ENCODE measurements at regions not wholly inside any gene's neighbourhood (a gene's known extent, or its start where the extent isn't known, plus 50 kb on each side); places are given as distances from the start of the nearest gene placed in this dataset.

GRCh38 chr2:2764001-2764355, 432.9 kb upstream of the MYT1L start:
- Histone ChIP-seq H3K9ac (ENCODE audit: low read length) (no peak overlapping the region), H3K9me3 (replicated peaks; ENCODE audit: insufficient read depth, low read length) (no peaks in the 10 kb centered on the region), H3K27me3 (replicated peaks; ENCODE audit: insufficient read depth, low read length) (no peaks in the 10 kb centered on the region), H2AFZ (ENCODE audit: low read length) (no peak overlapping the region), H3K4me3 (ENCODE audit: low read length) (no peak overlapping the region), H3K4me1 (ENCODE audit: low read length) (no peaks in the 10 kb centered on the region), H3K4me2 (ENCODE audit: low read depth, low read length) (no peak overlapping the region), H3F3A (ENCODE audit: insufficient read depth, low read length) (no peaks in the 10 kb centered on the region), H4K20me1 (ENCODE audit: insufficient read depth, low read length) (no peaks in the 10 kb centered on the region), H3K79me2 (ENCODE audit: low read length) (no peaks in the 10 kb centered on the region), H3K36me3 (replicated peaks; ENCODE audit: insufficient read depth, low read length) (no peaks in the 10 kb centered on the region), H3K9me2 (replicated peaks; ENCODE audit: insufficient read depth, low read length) (no peaks in the 10 kb centered on the region), H3K27ac (ENCODE audit: low read length) (no peak overlapping the region)
- TF ChIP-seq EZH2phosphoT487 (IDR thresholded peaks at IDR 0.05; ENCODE audit: low read length) (no peak), CTCF (IDR thresholded peaks at IDR 0.05; ENCODE audit: low read length) (no peak), EZH2 (optimal IDR thresholded peaks at IDR 0.05; ENCODE audit: low read depth, low read length) (no peak)
- DNase-seq: no peak

- Histone ChIP-seq H3F3A (ENCODE audit: insufficient read depth, low read length) (no peaks in the 10 kb centered on the region), H3K36me3 (replicated peaks; ENCODE audit: insufficient read depth, low read length) (no peaks in the 10 kb centered on the region), H3K4me2 (ENCODE audit: low read depth, low read length) (no peak overlapping the region), H3K4me1 (ENCODE audit: low read length) (no peaks in the 10 kb centered on the region), H4K20me1 (ENCODE audit: insufficient read depth, low read length) (no peaks in the 10 kb centered on the region), H3K27me3 (replicated peaks; ENCODE audit: insufficient read depth, low read length) (no peaks in the 10 kb centered on the region), H3K4me3 (ENCODE audit: low read length) (no peak overlapping the region), H3K9me3 (replicated peaks; ENCODE audit: insufficient read depth, low read length) (no peaks in the 10 kb centered on the region), H3K9ac (ENCODE audit: low read length) (no peak overlapping the region), H3K9me2 (replicated peaks; ENCODE audit: insufficient read depth, low read length) (no peaks in the 10 kb centered on the region), H3K79me2 (ENCODE audit: low read length) (no peaks in the 10 kb centered on the region), H2AFZ (ENCODE audit: low read length) (no peak overlapping the region), H3K27ac (ENCODE audit: low read length) (no peak overlapping the region)
- DNase-seq: no peak
- no peak for TF ChIP-seq EZH2phosphoT487 (IDR thresholded peaks at IDR 0.05; ENCODE audit: low read length)
- TF ChIP-seq CTCF (IDR thresholded peaks at IDR 0.05; ENCODE audit: low read length): no peak
- no peak for TF ChIP-seq EZH2 (optimal IDR thresholded peaks at IDR 0.05; ENCODE audit: low read depth, low read length)
These were observed 432.4 kb upstream of the MYT1L start for GRCh38 chr2:2763351-2764000.

GRCh38 chr2:2762913-2763312, 431.8 kb upstream of the MYT1L start:
- no peaks in the 10 kb centered on the region for H3K9me2 ChIP-seq (replicated peaks; ENCODE audit: insufficient read depth, low read length)
- no peaks in the 10 kb centered on the region for H3K36me3 ChIP-seq (replicated peaks; ENCODE audit: insufficient read depth, low read length)
- no peak overlapping the region for H3K4me3 ChIP-seq (ENCODE audit: low read length)
- TF ChIP-seq EZH2 (optimal IDR thresholded peaks at IDR 0.05; ENCODE audit: low read depth, low read length) (no peak), EZH2phosphoT487 (IDR thresholded peaks at IDR 0.05; ENCODE audit: low read length) (no peak), CTCF (IDR thresholded peaks at IDR 0.05; ENCODE audit: low read length) (no peak)
- no peak overlapping the region for H2AFZ ChIP-seq (ENCODE audit: low read length)
- no peaks in the 10 kb centered on the region for H3K27me3 ChIP-seq (replicated peaks; ENCODE audit: insufficient read depth, low read length)
- H3K79me2 ChIP-seq (ENCODE audit: low read length): no peaks in the 10 kb centered on the region
- H3K9me3 ChIP-seq (replicated peaks; ENCODE audit: insufficient read depth, low read length): no peaks in the 10 kb centered on the region
- H4K20me1 ChIP-seq (ENCODE audit: insufficient read depth, low read length): no peaks in the 10 kb centered on the region
- H3K4me2 ChIP-seq (ENCODE audit: low read depth, low read length): no peak overlapping the region
- no peaks in the 10 kb centered on the region for H3K4me1 ChIP-seq (ENCODE audit: low read length)
- H3K27ac ChIP-seq (ENCODE audit: low read length): no peak overlapping the region
- no peaks in the 10 kb centered on the region for H3F3A ChIP-seq (ENCODE audit: insufficient read depth, low read length)
- no peak overlapping the region for H3K9ac ChIP-seq (ENCODE audit: low read length)
- DNase-seq: no peak

Data from MM.1S (cell line).